ENCODE measurements at regions not wholly inside any gene's neighbourhood (a gene's known extent, or its start where the extent isn't known, plus 50 kb on each side); places are given as distances from the start of the nearest gene placed in this dataset.
"Not testable (repeated sequence)": the region's sequence is repeated elsewhere in the genome, so short reads cannot be mapped to it uniquely, and the experiment has no call there.

- DNase-seq: no peak
Measured at GRCh38 chr2:236632295-236633218, 62.9 kb downstream of the ACKR3 start.

GRCh38 chr2:236633219-236633570 lies 63.6 kb downstream of the ACKR3 start:
- no peak for DNase-seq

- DNase-seq: no peak
Measured at GRCh38 chr2:236633775-236634560, 64.3 kb downstream of the ACKR3 start.

- no peak for DNase-seq
Measured at GRCh38 chr2:236636261-236636660, 66.6 kb downstream of the ACKR3 start.

GRCh38 chr2:236636714-236637470 lies 67.3 kb downstream of the ACKR3 start:
- DNase-seq: no peak

GRCh38 chr2:236637686-236638569 lies 68.3 kb downstream of the ACKR3 start:
- DNase-seq: no peak

GRCh38 chr2:236638707-236639106 lies 69.1 kb downstream of the ACKR3 start:
- DNase-seq: no peak

- DNase-seq: no peak
Measured at GRCh38 chr2:236639461-236640235, 70.0 kb downstream of the ACKR3 start.

- DNase-seq: no peak
Measured at GRCh38 chr2:236641051-236641726, 71.6 kb downstream of the ACKR3 start.

- DNase-seq: no peak
Measured at GRCh38 chr2:236642125-236642524, 72.5 kb downstream of the ACKR3 start.

- DNase-seq: no peak
Measured at GRCh38 chr2:236642584-236643291, 73.1 kb downstream of the ACKR3 start.

- no peak for DNase-seq
Measured at GRCh38 chr2:236643480-236643879, 73.9 kb downstream of the ACKR3 start.

- no peak for DNase-seq
Measured at GRCh38 chr2:236644067-236644466, 74.4 kb downstream of the ACKR3 start.

- no peak for DNase-seq
Measured at GRCh38 chr2:236644502-236644911, 74.9 kb downstream of the ACKR3 start.

GRCh38 chr2:236645141-236645540 lies 75.5 kb downstream of the ACKR3 start:
- DNase-seq: not testable (repeated sequence)

GRCh38 chr2:236646441-236646840 lies 76.8 kb downstream of the ACKR3 start:
- no peak for DNase-seq

GRCh38 chr2:236646871-236647270 lies 77.2 kb downstream of the ACKR3 start:
- no peak for DNase-seq

GRCh38 chr2:236647621-236648020 lies 78.0 kb downstream of the ACKR3 start:
- no peak for DNase-seq

GRCh38 chr2:236653863-236654262 lies 84.2 kb downstream of the ACKR3 start:
- no peak for DNase-seq

GRCh38 chr2:236654496-236654895 lies 84.9 kb downstream of the ACKR3 start:
- no peak for DNase-seq

Data from activated CD4-positive, alpha-beta T cell treated with anti-CD3 and anti-CD28 coated beads for 4 hours (primary cell).